DMS 273 treated with DMSO at 0.1 percent for 48 hours (cell line): ENCODE measurements at regions not wholly inside any gene's neighbourhood (a gene's known extent, or its start where the extent isn't known, plus 50 kb on each side); places are given as distances from the start of the nearest gene placed in this dataset.

Experiments
- DNase-seq: peaks from one replicate; lab custom pipeline; 2025; lab: John Stamatoyannopoulos, UW

DNA sequence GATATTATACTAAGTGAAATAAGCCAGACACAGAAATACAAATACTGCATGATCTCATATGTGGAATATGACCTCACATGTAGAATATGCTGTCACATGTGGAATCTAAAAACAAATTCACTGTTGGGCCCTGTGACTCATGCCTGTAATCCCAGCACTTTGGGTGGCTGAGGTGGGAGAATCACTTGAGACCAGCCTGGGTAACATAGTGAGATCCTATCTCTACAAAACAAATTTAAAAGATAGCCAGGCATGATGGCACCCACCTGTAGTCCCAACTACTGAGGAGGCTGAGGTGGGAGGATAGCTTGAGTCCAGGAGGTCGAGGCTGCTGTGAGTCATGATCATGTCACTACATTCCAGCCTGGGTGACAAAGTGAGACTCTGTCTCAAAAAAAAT, 160.3 kb downstream of the PTEN start:
- no peak for DNase-seq

DNA sequence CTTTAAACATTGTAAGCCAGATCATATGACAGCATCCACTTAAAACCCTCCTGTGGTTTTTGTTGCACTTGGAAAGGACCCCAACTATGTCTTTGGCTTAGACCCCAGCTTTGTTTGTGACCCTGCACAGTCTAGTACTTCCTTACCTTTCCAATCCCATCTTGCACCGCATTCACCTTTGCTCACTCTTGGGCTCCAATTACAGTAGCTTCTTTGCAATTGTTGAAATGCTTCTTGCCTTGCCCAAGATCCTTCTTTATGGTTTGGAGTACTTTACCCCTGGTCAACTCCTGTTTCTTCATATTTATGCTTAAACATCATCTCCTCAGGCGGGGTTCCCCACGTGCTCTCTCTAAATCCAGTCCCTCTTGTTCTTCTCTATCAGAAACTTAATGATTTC, 162.6 kb downstream of the PTEN start:
- no peak for DNase-seq

DNA sequence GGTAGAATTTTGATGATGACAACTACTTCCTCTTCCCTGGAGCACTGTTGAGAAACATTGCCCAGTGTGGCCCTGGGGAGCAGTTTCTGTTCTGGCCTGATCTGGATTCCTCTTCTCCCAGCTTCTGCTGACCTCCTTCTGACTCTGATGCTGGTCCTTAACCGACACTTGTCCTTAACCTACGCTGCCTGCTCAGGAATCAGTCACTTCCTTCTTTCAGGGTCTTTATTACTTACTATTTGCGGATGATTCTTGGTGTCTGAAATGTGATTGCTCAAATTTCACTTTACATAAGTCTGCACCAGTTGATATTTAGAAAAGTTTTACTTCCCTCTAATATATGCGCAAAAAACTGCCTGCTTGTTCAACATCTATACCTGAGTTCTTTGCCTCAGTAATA, 164.1 kb downstream of the PTEN start:
- DNase-seq = no peak

DNA sequence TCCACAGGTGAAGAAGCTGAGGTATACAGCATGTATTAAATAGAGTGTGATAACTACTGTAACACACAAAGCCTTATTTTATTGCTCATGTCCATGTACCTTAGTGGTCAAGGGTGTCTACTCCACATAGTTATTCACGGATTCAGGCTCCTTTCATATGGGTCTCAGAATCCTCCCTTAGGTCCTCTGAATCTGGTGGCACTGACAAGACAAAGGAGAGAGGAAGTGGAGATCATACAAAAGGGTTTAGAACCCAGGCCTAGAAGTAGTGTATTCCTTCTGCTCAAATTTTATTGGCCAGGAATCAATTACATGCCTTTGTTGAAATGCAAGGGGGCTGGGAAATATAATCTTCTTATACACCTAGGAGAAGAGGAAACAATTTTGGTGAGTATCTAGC, 164.6 kb downstream of the PTEN start:
- no peak for DNase-seq

GRCh38 chr10:88028654-88029053, 165.2 kb downstream of the PTEN start:
- DNase-seq = no peak

GRCh38 chr10:88032566-88032965, 169.1 kb downstream of the PTEN start:
- DNase-seq = no peak

DNA sequence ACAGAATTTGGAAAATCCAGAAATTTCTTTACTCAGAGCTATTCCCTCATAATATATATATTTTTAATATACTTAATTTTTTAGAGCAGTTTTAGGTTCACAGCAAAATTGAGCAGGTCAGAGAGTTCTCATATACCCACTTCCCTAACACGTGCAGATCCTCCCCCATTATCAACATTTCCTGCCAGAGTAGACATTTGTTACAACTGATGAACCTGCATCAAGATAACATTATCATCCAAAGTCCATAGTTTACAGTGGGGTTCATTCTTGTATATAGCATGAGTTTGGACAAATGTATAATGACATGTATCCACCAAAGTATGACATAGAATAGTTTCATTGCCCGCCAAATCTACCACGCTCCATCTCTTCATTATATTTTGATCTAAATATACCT, 170.0 kb downstream of the PTEN start:
- DNase-seq = no peak

DNA sequence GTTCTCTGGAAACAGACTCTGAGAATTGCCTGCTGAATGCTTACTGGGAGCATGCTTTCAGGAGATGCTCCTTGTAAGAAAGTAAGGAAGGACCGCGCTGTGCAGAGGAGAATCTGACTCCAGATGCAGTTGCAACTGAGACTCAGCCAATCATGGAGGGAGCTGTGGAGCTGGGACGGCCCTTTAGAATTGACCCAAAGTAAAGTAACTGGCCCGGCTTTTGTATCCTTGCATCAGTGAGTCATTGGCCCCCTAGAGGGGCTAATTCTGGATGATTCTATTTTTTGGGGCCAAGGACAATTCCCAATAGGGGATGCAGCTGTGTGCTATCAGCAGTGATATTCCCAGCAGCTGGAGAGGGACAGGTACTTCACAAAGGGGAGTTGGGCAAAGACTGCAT, 170.4 kb downstream of the PTEN start:
- DNase-seq = no peak

GRCh38 chr10:88036126-88036525, 172.7 kb downstream of the PTEN start:
- no peak for DNase-seq

- DNase-seq = no peak
Measured at GRCh38 chr10:88037623-88038022, 174.2 kb downstream of the PTEN start.

DNA sequence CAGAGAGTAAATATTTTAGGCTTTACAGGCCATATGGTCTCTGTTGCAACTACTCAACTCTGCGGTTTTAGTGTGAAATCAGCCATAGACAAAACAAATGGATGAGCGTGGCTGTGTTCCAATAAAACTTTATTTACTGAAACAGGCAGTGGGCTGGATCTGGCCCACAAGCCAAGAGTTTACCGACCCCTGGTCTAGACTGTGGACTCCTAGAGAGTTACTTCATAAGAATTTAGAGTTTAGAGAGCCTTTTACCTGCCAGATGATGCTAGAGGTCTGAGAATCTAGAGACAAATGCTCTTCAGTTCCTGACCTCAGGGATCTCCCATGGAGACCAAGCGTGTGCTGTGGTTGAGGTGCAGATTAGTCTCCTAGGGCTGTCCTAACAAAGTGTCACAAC, 174.8 kb downstream of the PTEN start:
- no peak for DNase-seq

DNA sequence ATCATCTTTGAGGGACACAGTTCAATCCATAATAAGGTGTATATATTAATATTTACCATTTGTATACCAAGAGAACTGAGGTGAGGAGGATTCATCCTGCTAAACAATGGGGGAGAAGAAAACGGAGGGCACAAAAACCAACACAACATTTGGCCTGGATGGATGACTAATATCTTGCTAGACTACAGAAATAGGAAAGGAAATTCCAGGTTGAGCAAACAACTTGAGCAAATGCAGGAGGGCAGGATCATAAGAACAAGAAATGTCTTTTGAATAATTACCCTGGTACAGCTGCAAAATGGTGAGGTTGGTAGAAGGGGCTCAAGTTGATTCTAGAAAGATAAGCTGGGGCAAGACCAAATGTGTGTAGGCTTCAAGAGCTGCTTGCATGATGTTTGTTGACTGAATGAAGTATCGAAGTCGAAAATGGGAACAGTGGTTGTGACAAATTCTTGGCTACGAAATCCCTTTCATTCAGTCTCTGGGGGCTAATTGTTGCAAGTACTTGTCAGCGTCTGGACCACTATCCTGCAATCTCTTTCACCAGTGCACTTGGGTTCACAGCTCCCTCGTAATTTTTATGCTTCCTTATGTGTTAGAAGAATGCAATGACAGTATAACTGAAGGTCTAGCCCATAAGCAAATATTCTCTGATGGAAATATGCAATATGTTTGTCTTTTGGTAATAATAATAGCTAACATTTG, 176.2 kb downstream of the PTEN start:
- no peak for DNase-seq

- DNase-seq = no peak
Measured at GRCh38 chr10:88041243-88042159, 178.1 kb downstream of the PTEN start.

GRCh38 chr10:88042160-88043100, 179.0 kb downstream of the PTEN start:
- DNase-seq = no peak

DNA sequence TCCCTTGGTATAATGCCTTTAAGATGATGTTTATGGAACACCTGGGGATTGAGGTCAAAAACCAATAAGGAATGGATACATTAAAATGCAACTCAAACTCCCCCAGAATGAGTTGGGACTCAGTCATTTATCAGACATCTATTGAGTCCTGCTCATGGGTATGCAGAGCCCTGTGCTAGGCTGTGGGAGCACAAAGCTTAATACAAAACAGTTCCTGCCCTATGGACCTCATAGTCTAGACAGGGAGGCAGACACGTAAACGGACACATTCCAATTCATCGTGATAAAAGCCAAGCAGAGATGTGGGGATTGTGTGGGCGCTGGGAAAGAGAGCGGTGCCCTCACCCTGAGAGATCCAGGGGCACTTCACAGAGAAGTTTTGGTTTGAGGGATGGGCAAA, 181.7 kb downstream of the PTEN start:
- no peak for DNase-seq

GRCh38 chr10:88045656-88046415, 182.4 kb downstream of the PTEN start:
- DNase-seq = no peak

DNA sequence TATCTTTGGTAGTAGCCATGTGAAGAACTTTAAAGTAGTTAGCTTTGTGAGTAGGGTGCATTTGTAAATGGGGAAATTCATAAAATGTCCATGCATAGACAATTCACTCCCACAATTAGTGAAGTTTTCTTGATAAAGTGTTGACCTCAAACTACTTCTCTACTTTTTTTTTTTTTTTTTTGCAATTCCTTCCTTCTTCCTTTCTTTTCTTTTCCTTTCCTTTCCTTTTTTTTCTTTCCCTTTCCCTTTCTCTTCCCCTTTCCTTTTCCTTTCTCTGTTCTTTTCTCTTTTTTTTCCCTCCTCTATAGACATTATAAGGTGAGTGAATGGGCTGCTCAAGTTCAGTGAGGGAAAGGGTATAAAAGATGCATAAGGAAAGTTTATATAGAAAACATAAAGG, 184.2 kb downstream of the PTEN start:
- DNase-seq = no peak

DNA sequence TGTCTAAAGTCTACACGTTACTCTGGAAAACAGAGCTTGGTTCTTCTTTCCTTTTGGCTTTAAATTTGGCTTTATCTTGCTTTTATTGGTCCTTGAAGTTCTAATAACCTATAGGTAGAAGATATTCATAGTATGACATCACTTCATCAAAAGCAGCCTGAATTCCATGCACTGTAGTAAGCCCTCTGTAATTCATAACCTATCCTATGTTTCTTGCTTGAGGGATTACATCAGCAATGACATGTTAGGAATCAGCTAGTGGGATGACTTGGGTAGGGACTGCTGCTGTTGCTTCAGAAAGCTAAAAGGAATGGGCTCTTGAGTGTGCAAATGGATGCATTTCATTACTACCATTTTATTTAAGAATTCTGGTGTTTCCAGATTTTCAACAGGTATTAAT, 184.9 kb downstream of the PTEN start:
- no peak for DNase-seq

GRCh38 chr10:88049204-88049603, 185.8 kb downstream of the PTEN start:
- no peak for DNase-seq

DNA sequence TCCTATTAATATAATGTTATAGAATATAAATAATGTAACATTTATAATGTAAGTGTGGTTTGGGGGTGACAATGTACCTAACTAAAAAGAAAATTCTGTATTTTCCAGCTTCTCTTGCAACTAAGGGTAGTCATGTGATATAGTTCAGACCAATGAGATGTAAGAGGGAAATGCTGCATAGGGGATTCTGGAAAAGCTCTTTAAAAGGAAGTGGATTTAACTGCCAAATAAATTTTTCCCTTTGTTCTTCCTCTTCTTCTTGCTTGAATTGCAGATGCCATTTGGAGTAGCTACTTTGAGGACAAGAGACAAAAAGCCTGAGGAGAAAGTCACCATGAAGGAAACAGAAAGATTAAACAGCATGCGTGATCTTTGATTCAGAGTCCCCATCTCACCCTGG, 194.3 kb downstream of the PTEN start:
- no peak for DNase-seq

- no peak for DNase-seq
Measured at GRCh38 chr10:88058750-88059149, 195.3 kb downstream of the PTEN start.

DNA sequence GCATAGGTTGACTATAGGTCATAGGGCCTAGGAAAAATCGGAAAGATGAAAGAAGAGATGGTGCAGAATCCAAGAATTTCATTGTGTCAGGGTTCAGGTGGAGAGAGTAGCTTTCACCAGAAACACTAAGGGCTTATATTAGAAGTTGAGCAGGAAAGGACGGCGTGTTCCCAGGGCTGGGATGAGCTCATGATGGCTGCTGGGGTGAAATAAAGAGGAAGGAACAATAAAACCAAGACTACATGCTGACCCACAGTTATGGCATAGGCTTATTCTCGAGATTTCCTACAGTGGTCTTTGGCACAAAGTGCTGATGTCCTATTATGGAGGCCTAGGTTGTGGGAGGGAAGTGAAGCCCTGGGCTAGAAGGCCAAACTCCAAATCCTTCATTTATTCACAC, 195.8 kb downstream of the PTEN start:
- no peak for DNase-seq
